ENCODE measurements at regions not wholly inside any gene's neighbourhood (a gene's known extent, or its start where the extent isn't known, plus 50 kb on each side); places are given as distances from the start of the nearest gene placed in this dataset.
"Not testable (repeated sequence)": the region's sequence is repeated elsewhere in the genome, so short reads cannot be mapped to it uniquely, and the experiment has no call there.

GRCh38 chr10:42899036-42899435 is 116.4 kb downstream of the BMS1 start:
- H3K36me3 ChIP-seq (replicated peaks in 1 of 2; ENCODE audit: control insufficient read depth in 1 of 2, insufficient read depth in 2 of 2, low read length in 2 of 2), result no peaks in the 10 kb centered on the region
- H3K27ac ChIP-seq (ENCODE audit: low read depth in 1 of 2, low read length in 2 of 2), result no peak overlapping the region
- Mint-ChIP-seq H3K9me3 (peaks cover 24 to 73% (median 66%) of the 10 kb centered on the region in 7 donors), H3K4me1 (peaks cover 3% of the 10 kb centered on the region), H3K27me3 (ENCODE audit: low read depth in 3 of 3) (peaks cover 36 to 55% (median 41%) of the 10 kb centered on the region in 3 donors), H3K27ac (no peak overlapping the region), H3K36me3 (peaks cover 3% of the 10 kb centered on the region in 2 donors), H3K4me3 (peak overlapping the region in 1 of 2 donors; percentile 66)
- H3K4me1 ChIP-seq (ENCODE audit: control insufficient read depth in 1 of 2, insufficient read depth in 2 of 2, low read length in 2 of 2), result no peaks in the 10 kb centered on the region
- no peak overlapping the region for H3K4me3 ChIP-seq (replicated peaks in 1 of 3; ENCODE audit: low read depth in 2 of 3, low read length in 3 of 3)
- no peak for DNase-seq
- no peak overlapping the region for H3K9ac ChIP-seq (ENCODE audit: insufficient read depth, low read length, poor library complexity, severe bottlenecking)
- TF ChIP-seq CTCF (IDR thresholded peaks at IDR 0.05), result no peak
- intact Hi-C loops (cut with micrococcal nuclease), result no loop called here
- H2AFZ ChIP-seq (ENCODE audit: insufficient read depth, low read depth, low read length, poor library complexity, severe bottlenecking), result no peak overlapping the region
- no peaks in the 10 kb centered on the region for H3K79me2 ChIP-seq (ENCODE audit: insufficient read depth, low read length)
- H3K4me2 ChIP-seq (replicated peaks; ENCODE audit: extremely low read depth, low read length, poor library complexity, severe bottlenecking), result no peak overlapping the region
- no peaks in the 10 kb centered on the region for H4K20me1 ChIP-seq (ENCODE audit: insufficient read depth, low read length)
- H3K27me3 ChIP-seq (ENCODE audit: control insufficient read depth in 2 of 2, insufficient read depth in 2 of 2, low read length in 2 of 2), result peaks cover 22 to 40% of the 10 kb centered on the region in 2 donors
- WGBS (ENCODE audit: insufficient coverage), result 92% methylated on average over 9 of the region's 17 CpGs
- H3K9me3 ChIP-seq (replicated peaks in 1 of 2; ENCODE audit: control insufficient read depth in 1 of 2, insufficient read depth in 1 of 2, low read length in 2 of 2), result peaks cover 50 to 58% of the 10 kb centered on the region in 2 donors

- peaks cover 36 to 52% (median 41%) of the 10 kb centered on the region in 3 donors for H3K27me3 Mint-ChIP-seq (ENCODE audit: low read depth in 3 of 3)
- peaks cover 25 to 76% (median 63%) of the 10 kb centered on the region in 7 donors for H3K9me3 Mint-ChIP-seq
- H3K4me3 Mint-ChIP-seq; H3K4me1 Mint-ChIP-seq; H3K4me1 ChIP-seq (ENCODE audit: control insufficient read depth in 1 of 2, insufficient read depth in 2 of 2, low read length in 2 of 2); H3K4me3 ChIP-seq (replicated peaks in 1 of 3; ENCODE audit: low read depth in 2 of 3, low read length in 3 of 3); intact Hi-C loops (cut with micrococcal nuclease); H2AFZ ChIP-seq (ENCODE audit: insufficient read depth, low read depth, low read length, poor library complexity, severe bottlenecking); H3K27ac Mint-ChIP-seq; H3K4me2 ChIP-seq (replicated peaks; ENCODE audit: extremely low read depth, low read length, poor library complexity, severe bottlenecking); H3K9ac ChIP-seq (ENCODE audit: insufficient read depth, low read length, poor library complexity, severe bottlenecking); H3K79me2 ChIP-seq (ENCODE audit: insufficient read depth, low read length); H3K27ac ChIP-seq (ENCODE audit: low read depth in 1 of 2, low read length in 2 of 2); DNase-seq; H4K20me1 ChIP-seq (ENCODE audit: insufficient read depth, low read length); H3K36me3 Mint-ChIP-seq; H3K36me3 ChIP-seq (replicated peaks in 1 of 2; ENCODE audit: control insufficient read depth in 1 of 2, insufficient read depth in 2 of 2, low read length in 2 of 2): not testable (repeated sequence)
- Histone ChIP-seq H3K9me3 (replicated peaks in 1 of 2; ENCODE audit: control insufficient read depth in 1 of 2, insufficient read depth in 1 of 2, low read length in 2 of 2) (peaks cover 50 to 55% of the 10 kb centered on the region in 2 donors), H3K27me3 (ENCODE audit: control insufficient read depth in 2 of 2, insufficient read depth in 2 of 2, low read length in 2 of 2) (peaks cover 22 to 40% of the 10 kb centered on the region in 2 donors)
- 97% methylated on average over 6 of the region's 24 CpGs for WGBS (ENCODE audit: insufficient coverage)
These were observed 117.8 kb downstream of the BMS1 start for GRCh38 chr10:42900346-42900745.
